ENCODE measurements at regions not wholly inside any gene's neighbourhood (a gene's known extent, or its start where the extent isn't known, plus 50 kb on each side); places are given as distances from the start of the nearest gene placed in this dataset.
A peak's percentile ranks its signal among the peaks of the same experiment; 100 is the strongest.

DNA sequence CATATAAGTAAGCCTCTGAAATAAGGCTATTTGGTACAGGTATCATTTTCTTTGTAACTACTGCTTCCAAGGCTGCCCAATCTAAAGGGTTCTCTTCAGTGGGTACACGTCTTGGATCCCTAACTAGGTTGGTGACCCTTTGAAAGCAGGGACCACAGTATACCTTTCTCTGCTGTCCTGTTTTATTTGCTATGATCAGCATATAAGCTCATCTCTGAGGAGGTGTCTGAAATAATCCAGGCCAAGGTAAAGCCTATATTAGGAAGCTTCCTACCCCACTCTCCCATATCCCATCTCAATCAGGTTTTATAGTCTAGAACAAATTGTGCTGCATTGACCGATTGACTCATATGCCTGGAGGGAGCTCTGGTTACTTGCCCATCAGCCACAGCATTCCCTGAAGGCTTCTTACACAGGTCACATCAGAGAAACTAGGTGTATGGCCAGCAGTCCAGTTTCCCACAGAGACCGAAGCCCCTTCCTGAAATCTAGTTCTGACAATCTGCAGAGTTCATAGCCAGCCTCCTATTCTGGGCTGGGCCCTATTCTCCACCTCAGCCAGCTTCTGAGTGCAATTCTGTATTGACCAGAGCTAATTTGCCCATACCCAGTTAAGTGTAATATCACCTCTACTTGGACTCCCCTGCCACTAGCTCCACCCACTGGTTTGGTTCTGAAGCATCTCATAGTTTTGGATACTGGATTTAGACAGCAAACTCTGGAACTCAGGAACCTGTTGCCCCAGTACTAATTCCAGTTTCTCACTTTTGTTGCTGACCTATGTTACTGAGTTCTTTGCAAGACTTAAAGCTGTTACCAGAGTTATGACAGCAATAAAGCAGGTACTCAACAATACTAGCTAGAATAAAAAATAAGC, 62.1 kb upstream of the ARHGAP20 start:
- 94% methylated on average over 3 of the region's 3 CpGs for WGBS, 2 donors

GRCh38 chr11:110773442-110773841, 61.2 kb upstream of the ARHGAP20 start:
- Histone ChIP-seq H3K36me3 (no peaks in the 10 kb centered on the region), H3K4me3 (no peak overlapping the region), H3K27me3 (no peaks in the 10 kb centered on the region), H3K4me1 (peaks cover 10 to 22% (median 17%) of the 10 kb centered on the region in 4 donors), H3K9me3 (no peaks in the 10 kb centered on the region), H3K27ac (no peak overlapping the region)
- TF ChIP-seq, protein P1, sequence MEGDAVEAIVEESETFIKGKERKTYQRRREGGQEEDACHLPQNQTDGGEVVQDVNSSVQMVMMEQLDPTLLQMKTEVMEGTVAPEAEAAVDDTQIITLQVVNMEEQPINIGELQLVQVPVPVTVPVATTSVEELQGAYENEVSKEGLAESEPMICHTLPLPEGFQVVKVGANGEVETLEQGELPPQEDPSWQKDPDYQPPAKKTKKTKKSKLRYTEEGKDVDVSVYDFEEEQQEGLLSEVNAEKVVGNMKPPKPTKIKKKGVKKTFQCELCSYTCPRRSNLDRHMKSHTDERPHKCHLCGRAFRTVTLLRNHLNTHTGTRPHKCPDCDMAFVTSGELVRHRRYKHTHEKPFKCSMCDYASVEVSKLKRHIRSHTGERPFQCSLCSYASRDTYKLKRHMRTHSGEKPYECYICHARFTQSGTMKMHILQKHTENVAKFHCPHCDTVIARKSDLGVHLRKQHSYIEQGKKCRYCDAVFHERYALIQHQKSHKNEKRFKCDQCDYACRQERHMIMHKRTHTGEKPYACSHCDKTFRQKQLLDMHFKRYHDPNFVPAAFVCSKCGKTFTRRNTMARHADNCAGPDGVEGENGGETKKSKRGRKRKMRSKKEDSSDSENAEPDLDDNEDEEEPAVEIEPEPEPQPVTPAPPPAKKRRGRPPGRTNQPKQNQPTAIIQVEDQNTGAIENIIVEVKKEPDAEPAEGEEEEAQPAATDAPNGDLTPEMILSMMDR (IDR thresholded peaks at IDR 0.05) = no peak
- TF ChIP-seq EP300 (IDR thresholded peaks at IDR 0.05) = no peak
- TF ChIP-seq POLR2A (IDR thresholded peaks at IDR 0.05) = no peak
- no peak for TF ChIP-seq POLR2AphosphoS5 (IDR thresholded peaks at IDR 0.05)
- DNase-seq (no peak), ATAC-seq (ENCODE audit: low FRiP score in 2 of 2) (no peak)
- WGBS, 2 donors = 92 to 97% methylated on average over 1 of the region's 1 CpG

More for the DNA sequence above, 62.1 kb upstream of the ARHGAP20 start:
- H3K27me3 ChIP-seq = no peaks in the 10 kb centered on the region
- TF ChIP-seq, protein P1 (IDR thresholded peaks at IDR 0.05) = no peak
- TF ChIP-seq EP300 (IDR thresholded peaks at IDR 0.05) = no peak
- no peak for TF ChIP-seq POLR2A (IDR thresholded peaks at IDR 0.05)
- no peak for TF ChIP-seq POLR2AphosphoS5 (IDR thresholded peaks at IDR 0.05)
- H3K4me3 ChIP-seq = no peak overlapping the region
- ATAC-seq (ENCODE audit: low FRiP score in 2 of 2) = no peak
- no peak overlapping the region for H3K27ac ChIP-seq
- H3K4me1 ChIP-seq = peaks cover 11 to 24% (median 20%) of the 10 kb centered on the region in 4 donors
- no peak for DNase-seq
- H3K9me3 ChIP-seq = peaks cover 0 to 8% (median 6%) of the 10 kb centered on the region in 4 donors
- H3K36me3 ChIP-seq = no peaks in the 10 kb centered on the region

DNA sequence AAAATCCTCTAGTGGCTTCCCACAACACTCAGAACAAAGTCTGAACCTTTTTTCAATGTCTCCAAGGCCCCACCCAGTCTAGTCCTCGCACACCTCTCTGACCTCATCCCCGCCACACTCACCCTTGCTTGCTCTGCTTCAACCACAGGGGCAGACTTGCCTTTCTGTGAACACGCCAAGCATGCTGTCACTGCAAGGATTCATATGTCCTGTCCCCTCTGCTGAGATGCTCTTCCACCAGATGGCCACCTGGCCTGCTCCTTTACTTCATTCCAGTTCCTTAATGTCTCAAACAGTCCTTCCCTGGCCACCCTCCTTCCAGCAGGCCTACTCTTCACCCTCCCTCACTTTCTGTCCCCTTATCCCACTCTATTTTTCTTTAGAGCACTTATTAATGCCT, 60.6 kb upstream of the ARHGAP20 start:
- ATAC-seq (ENCODE audit: low FRiP score in 2 of 2) (peak in 1 of 2 donors; percentile 43), DNase-seq (no peak)
- H3K27ac ChIP-seq = no peak overlapping the region
- H3K4me3 ChIP-seq = no peak overlapping the region
- H3K4me1 ChIP-seq = peaks cover 4 to 16% (median 13%) of the 10 kb centered on the region in 4 donors
- no peaks in the 10 kb centered on the region for H3K27me3 ChIP-seq
- H3K9me3 ChIP-seq = no peaks in the 10 kb centered on the region
- no peak for TF ChIP-seq EP300 (IDR thresholded peaks at IDR 0.05)
- TF ChIP-seq, protein P1 (IDR thresholded peaks at IDR 0.05) = no peak
- no peak for TF ChIP-seq POLR2AphosphoS5 (IDR thresholded peaks at IDR 0.05)
- TF ChIP-seq POLR2A (IDR thresholded peaks at IDR 0.05) = no peak
- H3K36me3 ChIP-seq = no peaks in the 10 kb centered on the region
- whole genome bisulfite sequencing, 2 donors = 91 to 95% methylated on average over 3 of the region's 3 CpGs

DNA sequence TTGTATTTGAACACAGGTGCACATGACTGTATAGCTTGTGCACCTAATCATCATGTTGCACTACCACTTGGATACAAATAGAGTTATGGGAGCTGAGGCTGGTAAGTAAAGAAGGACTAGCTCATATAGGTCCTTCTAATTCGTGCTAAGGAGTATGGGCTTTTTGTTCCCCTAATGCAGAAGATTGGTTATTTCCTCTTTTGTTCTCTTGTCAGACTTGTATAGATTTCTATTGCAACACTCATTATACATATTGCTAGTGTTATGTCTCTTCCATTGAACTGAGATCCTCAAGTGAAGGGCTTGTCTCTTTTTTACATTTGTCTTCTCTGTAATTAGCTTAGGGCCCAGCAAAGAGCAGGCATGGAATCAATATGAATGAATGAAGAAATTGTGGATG, 54.1 kb upstream of the ARHGAP20 start:
- ATAC-seq (ENCODE audit: low FRiP score in 2 of 2) = no peak
- no peak for DNase-seq
- H3K27ac ChIP-seq = no peak overlapping the region

More for the DNA sequence above, 54.1 kb upstream of the ARHGAP20 start:
- Histone ChIP-seq H3K27me3 (no peaks in the 10 kb centered on the region), H3K9me3 (no peaks in the 10 kb centered on the region), H3K4me1 (peaks cover 5 to 10% (median 8%) of the 10 kb centered on the region in 4 donors), H3K36me3 (no peaks in the 10 kb centered on the region), H3K4me3 (no peak overlapping the region)
- 35 to 81% methylated on average over 1 of the region's 1 CpG for WGBS, 2 donors
- TF ChIP-seq, protein P1 (IDR thresholded peaks at IDR 0.05) = no peak

Measured in upper lobe of left lung (tissue), 6 donors.